Glutamatergic neuron (in vitro differentiated cells): ENCODE measurements at regions not wholly inside any gene's neighbourhood (a gene's known extent, or its start where the extent isn't known, plus 50 kb on each side); places are given as distances from the start of the nearest gene placed in this dataset.

ENCODE experiments used
- DNase-seq: peaks from one replicate; pipeline ENCODE4 v3.0.0; 2022
- H3K27ac Mint-ChIP-seq: one replicate; pipeline ENCODE4 v1.8.0; 2020; ENCODE audit warnings: mild to moderate bottlenecking, mixed read lengths, inconsistent platforms; ENCODE audit not compliant: unreplicated experiment
- H3K27me3 Mint-ChIP-seq: one replicate; pipeline ENCODE4 v1.8.0; 2020; ENCODE audit warnings: mild to moderate bottlenecking, moderate library complexity, mixed read lengths, inconsistent platforms; ENCODE audit not compliant: unreplicated experiment
- H3K36me3 Mint-ChIP-seq: one replicate; pipeline ENCODE4 v1.8.0; 2020; ENCODE audit warnings: mild to moderate bottlenecking, mixed read lengths, inconsistent platforms; ENCODE audit not compliant: unreplicated experiment
- H3K4me1 Mint-ChIP-seq: one replicate; pipeline ENCODE4 v1.8.0; 2020; ENCODE audit warnings: mild to moderate bottlenecking, low read depth, mixed read lengths, inconsistent platforms; ENCODE audit not compliant: unreplicated experiment
- H3K4me3 Mint-ChIP-seq: one replicate; pipeline ENCODE4 v1.8.0; 2020; ENCODE audit warnings: mild to moderate bottlenecking, mixed read lengths, inconsistent platforms; ENCODE audit not compliant: unreplicated experiment
- H3K9me3 Mint-ChIP-seq: one replicate; pipeline ENCODE4 v1.8.0; 2020; ENCODE audit warnings: mild to moderate bottlenecking, moderate library complexity, mixed read lengths, inconsistent platforms; ENCODE audit not compliant: unreplicated experiment
- TF ChIP-seq, protein P1 (sequence below): fragments of 200-600 bp; sonication (generic); IDR thresholded peaks from one replicate; pipeline ENCODE4 v1.5.0; 2021; ENCODE audit not compliant: partially characterized antibody, unreplicated experiment

DNA sequence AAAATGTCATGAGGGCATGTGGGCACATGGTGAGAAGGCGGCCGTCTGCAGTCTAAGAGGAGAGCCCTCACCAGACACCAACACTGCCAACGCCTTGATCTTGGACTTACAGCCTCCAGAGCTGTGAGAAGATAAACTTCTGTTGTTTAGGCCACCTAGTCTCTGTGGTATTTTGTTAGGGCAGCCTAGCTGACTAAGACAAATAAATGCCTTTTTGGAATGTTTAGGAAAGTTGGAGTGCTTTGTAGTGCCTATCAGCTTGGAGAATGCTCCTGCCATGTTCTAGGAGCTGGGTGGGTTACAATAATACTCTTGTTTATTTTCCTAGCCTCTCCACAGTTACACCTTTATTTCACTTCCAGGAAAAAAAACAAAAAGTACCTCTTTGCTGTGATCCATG, 92.0 kb downstream of the SPP2 start:
- Mint-ChIP-seq H3K27ac (no peak overlapping the region), H3K9me3 (peaks cover 4% of the 10 kb centered on the region), H3K27me3 (peaks cover 5% of the 10 kb centered on the region), H3K36me3 (peaks cover 4% of the 10 kb centered on the region), H3K4me3 (no peak overlapping the region), H3K4me1 (peaks cover 4% of the 10 kb centered on the region)
- DNase-seq, result no peak
- TF ChIP-seq, protein P1, sequence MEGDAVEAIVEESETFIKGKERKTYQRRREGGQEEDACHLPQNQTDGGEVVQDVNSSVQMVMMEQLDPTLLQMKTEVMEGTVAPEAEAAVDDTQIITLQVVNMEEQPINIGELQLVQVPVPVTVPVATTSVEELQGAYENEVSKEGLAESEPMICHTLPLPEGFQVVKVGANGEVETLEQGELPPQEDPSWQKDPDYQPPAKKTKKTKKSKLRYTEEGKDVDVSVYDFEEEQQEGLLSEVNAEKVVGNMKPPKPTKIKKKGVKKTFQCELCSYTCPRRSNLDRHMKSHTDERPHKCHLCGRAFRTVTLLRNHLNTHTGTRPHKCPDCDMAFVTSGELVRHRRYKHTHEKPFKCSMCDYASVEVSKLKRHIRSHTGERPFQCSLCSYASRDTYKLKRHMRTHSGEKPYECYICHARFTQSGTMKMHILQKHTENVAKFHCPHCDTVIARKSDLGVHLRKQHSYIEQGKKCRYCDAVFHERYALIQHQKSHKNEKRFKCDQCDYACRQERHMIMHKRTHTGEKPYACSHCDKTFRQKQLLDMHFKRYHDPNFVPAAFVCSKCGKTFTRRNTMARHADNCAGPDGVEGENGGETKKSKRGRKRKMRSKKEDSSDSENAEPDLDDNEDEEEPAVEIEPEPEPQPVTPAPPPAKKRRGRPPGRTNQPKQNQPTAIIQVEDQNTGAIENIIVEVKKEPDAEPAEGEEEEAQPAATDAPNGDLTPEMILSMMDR, result no peak

DNA sequence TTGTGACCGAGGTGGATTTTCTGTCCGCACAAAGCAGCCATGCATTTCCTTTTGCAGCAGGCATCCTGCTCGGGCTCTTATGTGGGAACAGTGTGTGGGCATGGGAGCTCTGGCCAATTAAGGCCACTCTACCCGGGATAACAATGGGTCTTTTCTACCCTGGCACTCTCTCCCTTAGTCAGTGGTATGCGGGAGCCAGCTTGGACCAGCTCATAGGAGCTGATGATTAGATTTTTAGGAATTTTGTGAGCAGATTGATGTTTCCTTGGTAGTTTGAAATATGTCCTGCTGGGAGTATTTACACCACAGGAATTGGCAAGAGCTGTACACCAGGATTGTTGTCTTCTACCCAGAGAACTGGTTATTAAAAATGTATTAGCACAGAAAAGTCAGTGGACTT, 89.3 kb downstream of the SPP2 start:
- no peak for DNase-seq
- H3K4me3 Mint-ChIP-seq, result no peak overlapping the region
- H3K9me3 Mint-ChIP-seq, result peaks cover 3% of the 10 kb centered on the region
- H3K4me1 Mint-ChIP-seq, result no peaks in the 10 kb centered on the region
- H3K27me3 Mint-ChIP-seq, result peaks cover 4% of the 10 kb centered on the region
- peaks cover 4% of the 10 kb centered on the region for H3K36me3 Mint-ChIP-seq
- TF ChIP-seq, protein P1, result no peak
- H3K27ac Mint-ChIP-seq, result no peak overlapping the region

DNA sequence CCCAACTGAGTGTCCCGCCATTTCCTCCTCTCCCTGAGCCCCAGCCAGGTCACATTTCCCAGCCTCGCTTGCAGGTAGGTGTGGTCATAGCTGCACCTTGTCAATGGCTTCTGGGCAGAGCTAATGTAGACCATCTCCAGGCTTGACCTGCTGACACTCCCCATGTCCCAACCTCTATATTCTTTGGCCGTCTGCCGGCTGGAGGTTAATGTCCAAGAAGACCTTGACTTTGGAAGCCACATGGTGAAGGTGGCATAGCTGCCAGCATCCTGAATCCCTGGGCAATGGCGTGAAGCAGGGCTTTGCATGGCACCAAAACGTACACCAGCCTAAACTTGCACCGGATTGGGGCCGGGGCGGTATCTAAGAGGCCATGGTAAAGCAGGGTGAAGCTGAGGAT, 88.3 kb downstream of the SPP2 start:
- H3K27me3 Mint-ChIP-seq, result peaks cover 4% of the 10 kb centered on the region
- no peak overlapping the region for H3K4me3 Mint-ChIP-seq
- DNase-seq, result no peak
- no peak overlapping the region for H3K27ac Mint-ChIP-seq
- no peaks in the 10 kb centered on the region for H3K4me1 Mint-ChIP-seq
- TF ChIP-seq, protein P1, result no peak
- H3K9me3 Mint-ChIP-seq, result peaks cover 3% of the 10 kb centered on the region
- H3K36me3 Mint-ChIP-seq, result peaks cover 4% of the 10 kb centered on the region

DNA sequence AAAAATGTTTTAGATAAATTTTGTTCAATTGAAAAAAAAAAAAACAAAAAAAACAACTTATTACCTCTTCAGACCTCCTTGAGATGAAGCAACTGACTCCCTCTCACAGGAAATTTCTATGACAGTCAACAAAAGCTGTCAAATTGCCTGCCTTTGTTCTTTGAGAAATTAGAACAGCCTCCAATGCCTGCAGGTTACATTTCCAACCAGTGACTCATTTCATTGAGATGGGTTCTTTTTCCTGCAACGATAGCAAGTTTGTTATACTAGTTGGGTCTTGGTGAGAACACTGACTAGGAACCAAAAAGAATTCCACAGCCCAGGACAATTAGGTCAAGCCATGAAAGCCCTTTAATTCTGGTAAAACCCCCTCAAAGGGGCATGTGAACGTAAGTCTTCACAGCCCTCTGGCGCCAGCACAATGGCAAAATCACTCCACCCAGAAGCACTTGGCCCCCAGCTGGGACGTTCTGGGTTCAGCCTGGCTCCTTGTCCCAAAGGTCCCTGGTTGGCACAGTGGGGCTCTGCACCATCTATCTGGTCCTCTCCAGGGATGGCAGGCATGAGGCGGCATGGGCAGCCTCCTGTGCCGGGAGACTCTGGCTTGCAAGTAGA, 87.0 kb downstream of the SPP2 start:
- peaks cover 3% of the 10 kb centered on the region for H3K9me3 Mint-ChIP-seq
- H3K4me3 Mint-ChIP-seq, result no peak overlapping the region
- TF ChIP-seq, protein P1, result no peak
- peaks cover 3% of the 10 kb centered on the region for H3K4me1 Mint-ChIP-seq
- no peak for DNase-seq
- no peak overlapping the region for H3K27ac Mint-ChIP-seq
- H3K36me3 Mint-ChIP-seq, result peaks cover 4% of the 10 kb centered on the region
- peaks cover 2% of the 10 kb centered on the region for H3K27me3 Mint-ChIP-seq

DNA sequence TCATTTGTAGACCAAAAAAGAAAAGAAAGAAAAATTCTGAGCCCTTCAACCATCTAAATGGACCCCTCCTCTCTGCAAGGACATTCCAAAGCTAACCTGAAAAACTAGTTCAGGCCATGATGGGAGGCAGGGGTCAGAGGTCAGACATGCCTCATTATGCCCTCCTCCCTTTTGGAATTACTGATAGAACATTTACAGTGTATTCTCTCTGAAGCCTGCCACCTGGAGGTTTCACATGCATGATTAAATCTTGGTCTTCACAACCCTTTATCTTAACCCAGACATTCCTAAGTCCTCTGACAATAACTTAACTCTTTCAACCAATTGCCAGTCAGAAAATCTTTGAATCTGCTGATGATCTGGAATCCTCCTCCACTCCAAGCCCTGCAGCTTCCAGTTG, 86.0 kb downstream of the SPP2 start:
- Mint-ChIP-seq H3K9me3 (peaks cover 3% of the 10 kb centered on the region), H3K36me3 (peaks cover 4% of the 10 kb centered on the region), H3K4me1 (peaks cover 3% of the 10 kb centered on the region), H3K27ac (no peak overlapping the region), H3K27me3 (peaks cover 2% of the 10 kb centered on the region), H3K4me3 (no peak overlapping the region)
- TF ChIP-seq, protein P1, result no peak
- DNase-seq, result no peak
